WTC11 (cell line): ENCODE measurements at regions not wholly inside any gene's neighbourhood (a gene's known extent, or its start where the extent isn't known, plus 50 kb on each side); places are given as distances from the start of the nearest gene placed in this dataset.

ENCODE experiments used
- RELA ChIP-seq: sonication (generic); formaldehyde crosslinking; IDR thresholded peaks from 2 replicates; pipeline ENCODE4 v1.8.1; 2022; ENCODE audit warnings: missing genetic modification reagents, mild to moderate bottlenecking, borderline replicate concordance
- ZNF219 ChIP-seq: sonication (generic); formaldehyde crosslinking; IDR thresholded peaks from 2 replicates; pipeline ENCODE4 v1.8.0; 2023; ENCODE audit warnings: missing genetic modification reagents, mild to moderate bottlenecking, borderline replicate concordance
- ZNF416 ChIP-seq: fragments of 250-450 bp; sonication (Bioruptor Pico); IDR thresholded peaks from 2 replicates; pipeline ENCODE4 v1.9.0; 2021; ENCODE audit warnings: mild to moderate bottlenecking, inconsistent platforms
- TF ChIP-seq, protein P1 (sequence below): fragments of 200-600 bp; IDR thresholded peaks from 2 replicates; pipeline ENCODE4 v1.8.0; 2022; ENCODE audit warnings: antibody characterized with exemption
- TF ChIP-seq, protein P2 (sequence below): sonication (generic); formaldehyde crosslinking; IDR thresholded peaks from 2 replicates; pipeline ENCODE4 v1.8.0; 2023; ENCODE audit warnings: missing genetic modification reagents, mild to moderate bottlenecking, borderline replicate concordance
- TF ChIP-seq, protein P3 (sequence below): sonication (generic); formaldehyde crosslinking; IDR thresholded peaks from 2 replicates; pipeline ENCODE4 v1.8.1; 2023; ENCODE audit warnings: mild to moderate bottlenecking, missing genetic modification reagents
- TF ChIP-seq, protein P4 (sequence below): sonication (generic); formaldehyde crosslinking; IDR thresholded peaks from 2 replicates; pipeline ENCODE4 v1.8.0; 2023; ENCODE audit warnings: missing genetic modification reagents
- TF ChIP-seq, protein P5 (sequence below): sonication (generic); formaldehyde crosslinking; conservative IDR thresholded peaks from 2 replicates; pipeline ENCODE4 v1.8.1; 2022; ENCODE audit warnings: mild to moderate bottlenecking, missing genetic modification reagents
- TF ChIP-seq, protein P6 (sequence below): sonication (generic); formaldehyde crosslinking; IDR thresholded peaks from 2 replicates; pipeline ENCODE4 v1.8.1; 2022; ENCODE audit warnings: missing genetic modification reagents, borderline replicate concordance

DNA sequence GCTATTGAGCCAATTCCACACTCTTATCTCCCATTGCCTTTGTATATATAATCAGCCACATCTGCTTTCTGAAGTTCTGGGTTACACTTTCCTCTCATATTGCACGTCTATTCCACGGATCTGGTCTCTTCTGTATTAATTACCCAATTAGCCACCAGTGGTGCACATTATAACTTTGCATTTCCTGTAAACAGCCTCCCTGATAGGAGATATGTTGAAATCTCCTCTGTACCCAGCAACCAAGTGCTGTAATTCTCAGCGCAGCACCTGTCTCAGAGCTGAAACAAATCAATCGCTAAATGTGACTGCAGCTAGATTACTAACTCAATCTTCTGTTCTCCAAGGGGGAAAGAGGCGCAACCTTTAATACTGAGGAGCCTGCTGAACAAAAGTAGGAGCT is 326.4 kb downstream of the SLITRK2 start:
- TF ChIP-seq, protein P1, sequence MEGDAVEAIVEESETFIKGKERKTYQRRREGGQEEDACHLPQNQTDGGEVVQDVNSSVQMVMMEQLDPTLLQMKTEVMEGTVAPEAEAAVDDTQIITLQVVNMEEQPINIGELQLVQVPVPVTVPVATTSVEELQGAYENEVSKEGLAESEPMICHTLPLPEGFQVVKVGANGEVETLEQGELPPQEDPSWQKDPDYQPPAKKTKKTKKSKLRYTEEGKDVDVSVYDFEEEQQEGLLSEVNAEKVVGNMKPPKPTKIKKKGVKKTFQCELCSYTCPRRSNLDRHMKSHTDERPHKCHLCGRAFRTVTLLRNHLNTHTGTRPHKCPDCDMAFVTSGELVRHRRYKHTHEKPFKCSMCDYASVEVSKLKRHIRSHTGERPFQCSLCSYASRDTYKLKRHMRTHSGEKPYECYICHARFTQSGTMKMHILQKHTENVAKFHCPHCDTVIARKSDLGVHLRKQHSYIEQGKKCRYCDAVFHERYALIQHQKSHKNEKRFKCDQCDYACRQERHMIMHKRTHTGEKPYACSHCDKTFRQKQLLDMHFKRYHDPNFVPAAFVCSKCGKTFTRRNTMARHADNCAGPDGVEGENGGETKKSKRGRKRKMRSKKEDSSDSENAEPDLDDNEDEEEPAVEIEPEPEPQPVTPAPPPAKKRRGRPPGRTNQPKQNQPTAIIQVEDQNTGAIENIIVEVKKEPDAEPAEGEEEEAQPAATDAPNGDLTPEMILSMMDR: no peak
- no peak for TF ChIP-seq RELA (CRISPR knock-in tag)
- TF ChIP-seq, protein P2, sequence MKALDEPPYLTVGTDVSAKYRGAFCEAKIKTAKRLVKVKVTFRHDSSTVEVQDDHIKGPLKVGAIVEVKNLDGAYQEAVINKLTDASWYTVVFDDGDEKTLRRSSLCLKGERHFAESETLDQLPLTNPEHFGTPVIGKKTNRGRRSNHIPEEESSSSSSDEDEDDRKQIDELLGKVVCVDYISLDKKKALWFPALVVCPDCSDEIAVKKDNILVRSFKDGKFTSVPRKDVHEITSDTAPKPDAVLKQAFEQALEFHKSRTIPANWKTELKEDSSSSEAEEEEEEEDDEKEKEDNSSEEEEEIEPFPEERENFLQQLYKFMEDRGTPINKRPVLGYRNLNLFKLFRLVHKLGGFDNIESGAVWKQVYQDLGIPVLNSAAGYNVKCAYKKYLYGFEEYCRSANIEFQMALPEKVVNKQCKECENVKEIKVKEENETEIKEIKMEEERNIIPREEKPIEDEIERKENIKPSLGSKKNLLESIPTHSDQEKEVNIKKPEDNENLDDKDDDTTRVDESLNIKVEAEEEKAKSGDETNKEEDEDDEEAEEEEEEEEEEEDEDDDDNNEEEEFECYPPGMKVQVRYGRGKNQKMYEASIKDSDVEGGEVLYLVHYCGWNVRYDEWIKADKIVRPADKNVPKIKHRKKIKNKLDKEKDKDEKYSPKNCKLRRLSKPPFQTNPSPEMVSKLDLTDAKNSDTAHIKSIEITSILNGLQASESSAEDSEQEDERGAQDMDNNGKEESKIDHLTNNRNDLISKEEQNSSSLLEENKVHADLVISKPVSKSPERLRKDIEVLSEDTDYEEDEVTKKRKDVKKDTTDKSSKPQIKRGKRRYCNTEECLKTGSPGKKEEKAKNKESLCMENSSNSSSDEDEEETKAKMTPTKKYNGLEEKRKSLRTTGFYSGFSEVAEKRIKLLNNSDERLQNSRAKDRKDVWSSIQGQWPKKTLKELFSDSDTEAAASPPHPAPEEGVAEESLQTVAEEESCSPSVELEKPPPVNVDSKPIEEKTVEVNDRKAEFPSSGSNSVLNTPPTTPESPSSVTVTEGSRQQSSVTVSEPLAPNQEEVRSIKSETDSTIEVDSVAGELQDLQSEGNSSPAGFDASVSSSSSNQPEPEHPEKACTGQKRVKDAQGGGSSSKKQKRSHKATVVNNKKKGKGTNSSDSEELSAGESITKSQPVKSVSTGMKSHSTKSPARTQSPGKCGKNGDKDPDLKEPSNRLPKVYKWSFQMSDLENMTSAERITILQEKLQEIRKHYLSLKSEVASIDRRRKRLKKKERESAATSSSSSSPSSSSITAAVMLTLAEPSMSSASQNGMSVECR (CRISPR knock-in tag): no peak
- no peak for TF ChIP-seq ZNF219 (CRISPR knock-in tag)
- TF ChIP-seq, protein P3, sequence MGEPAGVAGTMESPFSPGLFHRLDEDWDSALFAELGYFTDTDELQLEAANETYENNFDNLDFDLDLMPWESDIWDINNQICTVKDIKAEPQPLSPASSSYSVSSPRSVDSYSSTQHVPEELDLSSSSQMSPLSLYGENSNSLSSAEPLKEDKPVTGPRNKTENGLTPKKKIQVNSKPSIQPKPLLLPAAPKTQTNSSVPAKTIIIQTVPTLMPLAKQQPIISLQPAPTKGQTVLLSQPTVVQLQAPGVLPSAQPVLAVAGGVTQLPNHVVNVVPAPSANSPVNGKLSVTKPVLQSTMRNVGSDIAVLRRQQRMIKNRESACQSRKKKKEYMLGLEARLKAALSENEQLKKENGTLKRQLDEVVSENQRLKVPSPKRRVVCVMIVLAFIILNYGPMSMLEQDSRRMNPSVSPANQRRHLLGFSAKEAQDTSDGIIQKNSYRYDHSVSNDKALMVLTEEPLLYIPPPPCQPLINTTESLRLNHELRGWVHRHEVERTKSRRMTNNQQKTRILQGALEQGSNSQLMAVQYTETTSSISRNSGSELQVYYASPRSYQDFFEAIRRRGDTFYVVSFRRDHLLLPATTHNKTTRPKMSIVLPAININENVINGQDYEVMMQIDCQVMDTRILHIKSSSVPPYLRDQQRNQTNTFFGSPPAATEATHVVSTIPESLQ (CRISPR knock-in tag): no peak
- TF ChIP-seq, protein P4, sequence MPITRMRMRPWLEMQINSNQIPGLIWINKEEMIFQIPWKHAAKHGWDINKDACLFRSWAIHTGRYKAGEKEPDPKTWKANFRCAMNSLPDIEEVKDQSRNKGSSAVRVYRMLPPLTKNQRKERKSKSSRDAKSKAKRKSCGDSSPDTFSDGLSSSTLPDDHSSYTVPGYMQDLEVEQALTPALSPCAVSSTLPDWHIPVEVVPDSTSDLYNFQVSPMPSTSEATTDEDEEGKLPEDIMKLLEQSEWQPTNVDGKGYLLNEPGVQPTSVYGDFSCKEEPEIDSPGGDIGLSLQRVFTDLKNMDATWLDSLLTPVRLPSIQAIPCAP (CRISPR knock-in tag): no peak
- TF ChIP-seq, protein P5, sequence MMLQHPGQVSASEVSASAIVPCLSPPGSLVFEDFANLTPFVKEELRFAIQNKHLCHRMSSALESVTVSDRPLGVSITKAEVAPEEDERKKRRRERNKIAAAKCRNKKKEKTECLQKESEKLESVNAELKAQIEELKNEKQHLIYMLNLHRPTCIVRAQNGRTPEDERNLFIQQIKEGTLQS (CRISPR knock-in tag): no peak
- TF ChIP-seq ZNF416 (CRISPR knock-in tag): no peak
- TF ChIP-seq, protein P6, sequence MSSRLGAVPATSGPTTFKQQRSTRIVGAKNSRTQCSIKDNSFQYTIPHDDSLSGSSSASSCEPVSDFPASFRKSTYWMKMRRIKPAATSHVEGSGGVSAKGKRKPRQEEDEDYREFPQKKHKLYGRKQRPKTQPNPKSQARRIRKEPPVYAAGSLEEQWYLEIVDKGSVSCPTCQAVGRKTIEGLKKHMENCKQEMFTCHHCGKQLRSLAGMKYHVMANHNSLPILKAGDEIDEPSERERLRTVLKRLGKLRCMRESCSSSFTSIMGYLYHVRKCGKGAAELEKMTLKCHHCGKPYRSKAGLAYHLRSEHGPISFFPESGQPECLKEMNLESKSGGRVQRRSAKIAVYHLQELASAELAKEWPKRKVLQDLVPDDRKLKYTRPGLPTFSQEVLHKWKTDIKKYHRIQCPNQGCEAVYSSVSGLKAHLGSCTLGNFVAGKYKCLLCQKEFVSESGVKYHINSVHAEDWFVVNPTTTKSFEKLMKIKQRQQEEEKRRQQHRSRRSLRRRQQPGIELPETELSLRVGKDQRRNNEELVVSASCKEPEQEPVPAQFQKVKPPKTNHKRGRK (CRISPR knock-in tag): no peak
